ENCODE measurements at regions not wholly inside any gene's neighbourhood (a gene's known extent, or its start where the extent isn't known, plus 50 kb on each side); places are given as distances from the start of the nearest gene placed in this dataset.

DNA sequence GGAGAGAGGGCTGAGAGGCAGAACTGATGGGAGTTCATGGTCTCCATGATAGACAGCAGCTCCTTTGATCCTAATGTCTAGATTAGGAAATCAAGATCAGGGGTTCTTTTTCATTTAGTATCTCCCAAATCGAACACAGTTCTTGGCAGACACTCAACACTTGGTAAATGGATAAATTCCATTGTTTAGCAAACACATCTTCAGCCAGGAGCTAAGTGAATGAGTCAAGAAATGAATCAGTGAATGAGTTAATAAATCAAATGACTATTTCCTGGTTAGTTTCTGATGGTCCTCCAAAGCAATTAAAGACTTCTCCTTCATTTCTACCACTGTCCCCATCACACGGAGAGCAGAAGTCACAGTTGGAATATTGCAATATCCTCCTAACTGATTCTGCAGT is 120.0 kb upstream of the SHISA3 start:
- TF ChIP-seq, protein P1, sequence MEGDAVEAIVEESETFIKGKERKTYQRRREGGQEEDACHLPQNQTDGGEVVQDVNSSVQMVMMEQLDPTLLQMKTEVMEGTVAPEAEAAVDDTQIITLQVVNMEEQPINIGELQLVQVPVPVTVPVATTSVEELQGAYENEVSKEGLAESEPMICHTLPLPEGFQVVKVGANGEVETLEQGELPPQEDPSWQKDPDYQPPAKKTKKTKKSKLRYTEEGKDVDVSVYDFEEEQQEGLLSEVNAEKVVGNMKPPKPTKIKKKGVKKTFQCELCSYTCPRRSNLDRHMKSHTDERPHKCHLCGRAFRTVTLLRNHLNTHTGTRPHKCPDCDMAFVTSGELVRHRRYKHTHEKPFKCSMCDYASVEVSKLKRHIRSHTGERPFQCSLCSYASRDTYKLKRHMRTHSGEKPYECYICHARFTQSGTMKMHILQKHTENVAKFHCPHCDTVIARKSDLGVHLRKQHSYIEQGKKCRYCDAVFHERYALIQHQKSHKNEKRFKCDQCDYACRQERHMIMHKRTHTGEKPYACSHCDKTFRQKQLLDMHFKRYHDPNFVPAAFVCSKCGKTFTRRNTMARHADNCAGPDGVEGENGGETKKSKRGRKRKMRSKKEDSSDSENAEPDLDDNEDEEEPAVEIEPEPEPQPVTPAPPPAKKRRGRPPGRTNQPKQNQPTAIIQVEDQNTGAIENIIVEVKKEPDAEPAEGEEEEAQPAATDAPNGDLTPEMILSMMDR (conservative IDR thresholded peaks at IDR 0.05; ENCODE audit: low read depth, low read length) = no peak
- TF ChIP-seq POLR2A (IDR thresholded peaks at IDR 0.05; ENCODE audit: low read depth, low read length) (no peak), RAD21 (IDR thresholded peaks at IDR 0.05; ENCODE audit: low read length) (no peak), MAZ (IDR thresholded peaks at IDR 0.05; ENCODE audit: borderline replicate concordance, low read depth, low read length) (no peak), MXI1 (IDR thresholded peaks at IDR 0.05; ENCODE audit: borderline replicate concordance, low read depth, low read length) (no peak)

Measured in IMR-90 (cell line).